ENCODE measurements at regions not wholly inside any gene's neighbourhood (a gene's known extent, or its start where the extent isn't known, plus 50 kb on each side); places are given as distances from the start of the nearest gene placed in this dataset.
"Not testable (repeated sequence)": the region's sequence is repeated elsewhere in the genome, so short reads cannot be mapped to it uniquely, and the experiment has no call there.

DNA sequence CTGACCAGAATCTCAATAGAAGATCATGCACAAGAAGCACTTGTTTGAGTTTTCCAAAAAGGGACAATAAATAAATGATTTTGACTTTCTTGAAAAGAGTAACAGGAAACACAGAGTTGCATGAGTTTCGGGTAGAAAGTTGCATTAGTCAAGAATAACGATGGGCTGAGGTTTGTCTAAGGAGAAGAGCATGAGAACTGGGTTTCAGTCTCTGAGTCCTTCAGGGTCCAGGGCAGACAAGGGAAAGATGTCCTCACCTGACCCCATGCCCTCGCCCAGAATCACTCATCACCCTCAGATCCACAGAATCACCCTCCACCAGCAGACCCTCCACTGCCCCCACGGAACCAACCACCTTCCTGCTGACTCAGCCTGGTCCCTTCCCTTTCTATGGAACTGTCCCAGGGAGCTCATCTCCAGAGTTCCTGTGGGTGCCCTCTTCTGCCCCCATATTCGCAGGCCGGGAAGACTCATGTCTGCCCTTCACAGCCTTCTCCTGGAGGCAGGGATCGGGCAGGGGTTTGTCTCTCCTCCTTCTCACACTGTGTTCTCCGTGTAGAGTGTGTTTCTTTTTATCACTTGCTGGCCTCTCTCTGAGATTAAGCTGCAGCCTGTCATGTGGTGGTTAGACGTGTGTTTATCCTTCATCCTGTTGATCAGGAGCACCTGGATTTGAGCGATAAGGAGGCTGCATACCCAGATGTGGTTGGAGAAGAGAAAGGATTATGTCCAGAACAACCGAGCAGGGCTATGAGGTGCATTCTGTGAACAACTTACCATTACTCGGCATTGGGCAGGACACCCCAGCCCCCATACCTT, 442.6 kb downstream of the MAT2B start:
- no peak for ATAC-seq (ENCODE audit: low FRiP score)
- H3K27ac ChIP-seq (ENCODE audit: low read depth in 1 of 2, low read length in 2 of 2): no peak overlapping the region
- no peaks in the 10 kb centered on the region for H3K27me3 ChIP-seq (ENCODE audit: control insufficient read depth in 1 of 2, insufficient read depth in 2 of 2, low read length in 1 of 2)
- H3K4me3 ChIP-seq (ENCODE audit: low read length in 2 of 2): no peak overlapping the region
- H3K36me3 ChIP-seq (ENCODE audit: control insufficient read depth in 1 of 2, insufficient read depth in 2 of 2, low read length in 1 of 2): no peaks in the 10 kb centered on the region
- intact Hi-C loops (cut with DNase I): no loop called here
- WGBS, 2 donors: 76 to 78% methylated on average over 12 of the region's 12 CpGs
- H3K9me3 ChIP-seq (ENCODE audit: control insufficient read depth, low read length): no peaks in the 10 kb centered on the region
- no peaks in the 10 kb centered on the region for H3K4me1 ChIP-seq (ENCODE audit: control insufficient read depth in 1 of 2, insufficient read depth in 2 of 2, low read length in 2 of 2)
- DNase-seq: no peak

- H3K4me1 ChIP-seq (ENCODE audit: control insufficient read depth in 1 of 2, insufficient read depth in 2 of 2, low read length in 2 of 2): no peaks in the 10 kb centered on the region
- no peaks in the 10 kb centered on the region for H3K27me3 ChIP-seq (ENCODE audit: control insufficient read depth in 1 of 2, insufficient read depth in 2 of 2, low read length in 1 of 2)
- intact Hi-C loops (cut with DNase I): no loop called here
- DNase-seq (no peak), ATAC-seq (ENCODE audit: low FRiP score) (no peak)
- no peak overlapping the region for H3K4me3 ChIP-seq (ENCODE audit: low read length in 2 of 2)
- WGBS, 2 donors: 61 to 87% methylated on average over 3 of the region's 3 CpGs
- no peaks in the 10 kb centered on the region for H3K36me3 ChIP-seq (ENCODE audit: control insufficient read depth in 1 of 2, insufficient read depth in 2 of 2, low read length in 1 of 2)
- H3K27ac ChIP-seq (ENCODE audit: low read depth in 1 of 2, low read length in 2 of 2): no peak overlapping the region
- H3K9me3 ChIP-seq (ENCODE audit: control insufficient read depth, low read length): no peaks in the 10 kb centered on the region
These were observed 444.8 kb downstream of the MAT2B start for GRCh38 chr5:163950248-163950647.

DNA sequence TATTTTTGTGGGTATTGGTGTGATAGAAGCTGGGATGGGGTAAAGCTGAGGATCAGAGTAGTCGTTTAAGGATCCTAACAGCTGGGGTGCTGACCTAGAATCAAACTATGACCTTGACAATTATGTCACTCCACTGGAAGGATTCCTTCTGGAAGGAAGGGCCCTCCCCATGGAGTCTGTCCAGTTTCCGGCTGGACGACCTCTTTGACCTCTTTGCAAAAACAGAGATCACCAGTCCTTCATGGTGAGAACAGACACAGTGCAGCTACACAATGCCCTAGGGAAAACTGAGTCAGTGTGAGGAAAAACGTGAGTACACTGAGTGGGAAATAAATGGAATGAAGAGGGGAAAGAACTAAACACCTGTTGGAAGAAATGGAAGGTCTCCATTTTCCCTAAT, 445.6 kb downstream of the MAT2B start:
- Histone ChIP-seq H3K27ac (ENCODE audit: low read depth in 1 of 2, low read length in 2 of 2) (no peak overlapping the region), H3K4me1 (ENCODE audit: control insufficient read depth in 1 of 2, insufficient read depth in 2 of 2, low read length in 2 of 2) (no peaks in the 10 kb centered on the region), H3K27me3 (ENCODE audit: control insufficient read depth in 1 of 2, insufficient read depth in 2 of 2, low read length in 1 of 2) (no peaks in the 10 kb centered on the region), H3K36me3 (ENCODE audit: control insufficient read depth in 1 of 2, insufficient read depth in 2 of 2, low read length in 1 of 2) (no peaks in the 10 kb centered on the region), H3K4me3 (ENCODE audit: low read length in 2 of 2) (no peak overlapping the region), H3K9me3 (ENCODE audit: control insufficient read depth, low read length) (no peaks in the 10 kb centered on the region)
- DNase-seq: no peak
- intact Hi-C loops (cut with DNase I): no loop called here
- 9 to 16% methylated on average over 4 of the region's 4 CpGs for WGBS, 2 donors
- ATAC-seq (ENCODE audit: low FRiP score): no peak

GRCh38 chr5:163953901-163954300, 448.5 kb downstream of the MAT2B start:
- DNase-seq (no peak), ATAC-seq (ENCODE audit: low FRiP score) (no peak)
- Histone ChIP-seq H3K4me3 (ENCODE audit: low read length in 2 of 2) (no peak overlapping the region), H3K27me3 (ENCODE audit: control insufficient read depth in 1 of 2, insufficient read depth in 2 of 2, low read length in 1 of 2) (no peaks in the 10 kb centered on the region), H3K27ac (ENCODE audit: low read depth in 1 of 2, low read length in 2 of 2) (no peak overlapping the region), H3K4me1 (ENCODE audit: control insufficient read depth in 1 of 2, insufficient read depth in 2 of 2, low read length in 2 of 2) (no peaks in the 10 kb centered on the region), H3K36me3 (ENCODE audit: control insufficient read depth in 1 of 2, insufficient read depth in 2 of 2, low read length in 1 of 2) (no peaks in the 10 kb centered on the region), H3K9me3 (ENCODE audit: control insufficient read depth, low read length) (no peaks in the 10 kb centered on the region)
- WGBS, 2 donors: 56 to 60% methylated on average over 8 of the region's 8 CpGs
- intact Hi-C loops (cut with DNase I): no loop called here

GRCh38 chr5:163961230-163961629, 455.8 kb downstream of the MAT2B start:
- 33 to 69% methylated on average over 5 of the region's 5 CpGs for WGBS, 2 donors
- not testable (repeated sequence) for H3K27ac ChIP-seq (ENCODE audit: low read depth in 1 of 2, low read length in 2 of 2); ATAC-seq (ENCODE audit: low FRiP score)

GRCh38 chr5:163963881-163964280, 458.5 kb downstream of the MAT2B start:
- Histone ChIP-seq H3K4me3 (ENCODE audit: low read length in 2 of 2) (no peak overlapping the region), H3K27me3 (ENCODE audit: control insufficient read depth in 1 of 2, insufficient read depth in 2 of 2, low read length in 1 of 2) (no peaks in the 10 kb centered on the region), H3K27ac (ENCODE audit: low read depth in 1 of 2, low read length in 2 of 2) (no peak overlapping the region), H3K4me1 (ENCODE audit: control insufficient read depth in 1 of 2, insufficient read depth in 2 of 2, low read length in 2 of 2) (no peaks in the 10 kb centered on the region), H3K36me3 (ENCODE audit: control insufficient read depth in 1 of 2, insufficient read depth in 2 of 2, low read length in 1 of 2) (no peaks in the 10 kb centered on the region), H3K9me3 (ENCODE audit: control insufficient read depth, low read length) (no peaks in the 10 kb centered on the region)
- intact Hi-C loops (cut with DNase I): no loop called here
- 77 to 81% methylated on average over 9 of the region's 9 CpGs for WGBS, 2 donors
- DNase-seq: no peak
- no peak for ATAC-seq (ENCODE audit: low FRiP score)

More at GRCh38 chr5:163961230-163961629, 455.8 kb downstream of the MAT2B start:
- H3K27me3 ChIP-seq (ENCODE audit: control insufficient read depth in 1 of 2, insufficient read depth in 2 of 2, low read length in 1 of 2); H3K4me3 ChIP-seq (ENCODE audit: low read length in 2 of 2); H3K36me3 ChIP-seq (ENCODE audit: control insufficient read depth in 1 of 2, insufficient read depth in 2 of 2, low read length in 1 of 2); intact Hi-C loops (cut with DNase I); H3K9me3 ChIP-seq (ENCODE audit: control insufficient read depth, low read length); H3K4me1 ChIP-seq (ENCODE audit: control insufficient read depth in 1 of 2, insufficient read depth in 2 of 2, low read length in 2 of 2); DNase-seq: not testable (repeated sequence)

DNA sequence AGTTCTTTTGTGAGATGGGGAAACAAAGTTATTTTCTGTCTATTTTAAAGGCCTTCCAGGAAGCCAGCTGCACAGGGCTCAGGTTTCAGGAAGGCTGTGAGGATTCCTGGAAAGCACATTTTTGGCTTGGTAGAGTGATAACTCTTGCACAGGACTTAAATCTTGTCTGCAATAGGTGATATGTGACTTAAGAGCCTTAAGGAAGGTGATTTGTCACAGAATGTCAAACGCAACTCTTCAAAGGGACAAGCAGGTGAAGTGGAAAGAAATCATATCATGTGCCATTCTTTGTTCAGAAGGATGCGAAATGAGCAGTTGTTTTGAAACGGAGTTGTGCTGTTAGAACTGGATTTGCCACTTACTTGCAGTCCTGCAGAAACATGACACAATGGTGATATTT, 459.3 kb downstream of the MAT2B start:
- Histone ChIP-seq H3K9me3 (ENCODE audit: control insufficient read depth, low read length) (no peaks in the 10 kb centered on the region), H3K27ac (ENCODE audit: low read depth in 1 of 2, low read length in 2 of 2) (no peak overlapping the region), H3K4me1 (ENCODE audit: control insufficient read depth in 1 of 2, insufficient read depth in 2 of 2, low read length in 2 of 2) (no peaks in the 10 kb centered on the region), H3K27me3 (ENCODE audit: control insufficient read depth in 1 of 2, insufficient read depth in 2 of 2, low read length in 1 of 2) (no peaks in the 10 kb centered on the region), H3K4me3 (ENCODE audit: low read length in 2 of 2) (no peak overlapping the region), H3K36me3 (ENCODE audit: control insufficient read depth in 1 of 2, insufficient read depth in 2 of 2, low read length in 1 of 2) (no peaks in the 10 kb centered on the region)
- 60 to 66% methylated on average over 3 of the region's 3 CpGs for WGBS, 2 donors
- DNase-seq: no peak
- no peak for ATAC-seq (ENCODE audit: low FRiP score)
- intact Hi-C loops (cut with DNase I): no loop called here

DNA sequence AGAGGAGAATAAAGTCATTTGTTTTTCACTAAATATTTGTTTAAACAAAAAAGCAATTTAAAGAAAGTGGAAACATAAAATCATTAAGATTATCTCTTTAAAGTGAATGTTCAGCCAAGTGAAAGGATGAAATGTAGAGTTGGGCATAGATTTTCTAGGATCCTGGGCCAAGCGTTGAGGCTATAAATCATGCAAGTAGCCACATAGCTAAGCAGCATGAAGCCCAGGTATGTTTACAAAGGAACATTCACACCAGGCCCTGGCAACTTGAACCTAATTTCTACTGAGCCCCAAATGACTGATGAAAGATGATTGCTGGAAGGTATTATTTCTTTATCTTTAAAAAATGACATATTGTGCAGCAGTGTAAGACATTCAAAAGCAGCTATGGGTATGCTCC, 461.8 kb downstream of the MAT2B start:
- intact Hi-C loops (cut with DNase I): no loop called here
- Histone ChIP-seq H3K27ac (ENCODE audit: low read depth in 1 of 2, low read length in 2 of 2) (no peak overlapping the region), H3K4me1 (ENCODE audit: control insufficient read depth in 1 of 2, insufficient read depth in 2 of 2, low read length in 2 of 2) (no peaks in the 10 kb centered on the region), H3K4me3 (ENCODE audit: low read length in 2 of 2) (no peak overlapping the region), H3K36me3 (ENCODE audit: control insufficient read depth in 1 of 2, insufficient read depth in 2 of 2, low read length in 1 of 2) (no peaks in the 10 kb centered on the region), H3K27me3 (ENCODE audit: control insufficient read depth in 1 of 2, insufficient read depth in 2 of 2, low read length in 1 of 2) (no peaks in the 10 kb centered on the region), H3K9me3 (ENCODE audit: control insufficient read depth, low read length) (no peaks in the 10 kb centered on the region)
- no peak for DNase-seq
- WGBS, 2 donors: 23 to 30% methylated on average over 1 of the region's 1 CpG
- ATAC-seq (ENCODE audit: low FRiP score): no peak

GRCh38 chr5:163968651-163969050, 463.2 kb downstream of the MAT2B start:
- Histone ChIP-seq H3K9me3 (ENCODE audit: control insufficient read depth, low read length) (no peaks in the 10 kb centered on the region), H3K27ac (ENCODE audit: low read depth in 1 of 2, low read length in 2 of 2) (no peak overlapping the region), H3K27me3 (ENCODE audit: control insufficient read depth in 1 of 2, insufficient read depth in 2 of 2, low read length in 1 of 2) (no peaks in the 10 kb centered on the region), H3K4me1 (ENCODE audit: control insufficient read depth in 1 of 2, insufficient read depth in 2 of 2, low read length in 2 of 2) (no peaks in the 10 kb centered on the region), H3K4me3 (ENCODE audit: low read length in 2 of 2) (no peak overlapping the region), H3K36me3 (ENCODE audit: control insufficient read depth in 1 of 2, insufficient read depth in 2 of 2, low read length in 1 of 2) (no peaks in the 10 kb centered on the region)
- intact Hi-C loops (cut with DNase I): no loop called here
- ATAC-seq (ENCODE audit: low FRiP score): no peak
- no peak for DNase-seq
- 38 to 50% methylated on average over 2 of the region's 2 CpGs for WGBS, 2 donors

All from aorta (tissue), 5 donors.